Erythroblast (primary cell): ENCODE measurements at regions not wholly inside any gene's neighbourhood (a gene's known extent, or its start where the extent isn't known, plus 50 kb on each side); places are given as distances from the start of the nearest gene placed in this dataset.

ENCODE experiments used
- GATA1 ChIP-seq: IDR thresholded peaks from 2 replicates; pipeline ENCODE4 v1.6.1; 2011; ENCODE audit warnings: low read depth, mild to moderate bottlenecking, control low read depth, low read length, moderate library complexity
- POLR2A ChIP-seq: IDR thresholded peaks from 2 replicates; pipeline ENCODE4 v1.6.1; 2011; ENCODE audit warnings: mild to moderate bottlenecking, low read length

DNA sequence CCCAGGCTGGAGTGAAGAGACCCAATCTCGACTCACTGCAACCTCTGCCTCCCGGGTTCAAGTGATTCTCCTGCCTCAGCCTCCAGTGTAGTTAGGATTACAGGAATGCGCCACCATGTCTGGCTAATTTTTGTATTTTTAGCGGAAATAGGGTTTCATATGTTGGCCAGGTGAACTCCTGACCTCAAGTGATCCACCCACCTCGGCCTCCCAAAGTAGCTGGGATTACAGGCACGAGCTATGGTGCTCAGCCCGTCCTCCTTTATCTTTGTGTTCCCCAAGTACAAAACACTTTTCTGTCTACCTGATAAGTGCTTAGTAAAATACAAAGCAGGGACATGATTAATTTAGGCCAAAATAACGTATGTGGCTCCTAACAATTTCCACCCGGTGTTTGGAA, 91.2 kb upstream of the STK17B start:
- TF ChIP-seq POLR2A, result peak; percentile 3
- TF ChIP-seq GATA1, result no peak
